ENCODE measurements at regions not wholly inside any gene's neighbourhood (a gene's known extent, or its start where the extent isn't known, plus 50 kb on each side); places are given as distances from the start of the nearest gene placed in this dataset.

DNA sequence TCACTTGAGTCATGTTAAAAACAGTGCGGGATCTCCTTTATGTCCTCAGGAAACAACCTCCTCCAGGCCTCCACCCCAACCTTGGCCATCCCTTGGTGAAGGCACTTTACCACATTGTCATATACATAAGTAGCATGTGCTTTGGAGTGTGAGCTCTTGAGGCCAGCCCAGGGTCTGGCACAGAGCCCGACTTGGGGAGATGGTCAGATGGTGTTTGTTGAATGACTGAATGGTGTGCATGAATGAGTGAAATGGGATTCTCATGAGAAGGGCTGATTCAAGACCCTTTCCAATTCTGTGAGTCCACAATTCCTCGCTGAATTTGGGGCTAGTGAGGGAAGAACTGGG is 52.9 kb upstream of the DLK1 start:
- DNase-seq (ENCODE audit: low read depth in 2 of 2): no peak

DNA sequence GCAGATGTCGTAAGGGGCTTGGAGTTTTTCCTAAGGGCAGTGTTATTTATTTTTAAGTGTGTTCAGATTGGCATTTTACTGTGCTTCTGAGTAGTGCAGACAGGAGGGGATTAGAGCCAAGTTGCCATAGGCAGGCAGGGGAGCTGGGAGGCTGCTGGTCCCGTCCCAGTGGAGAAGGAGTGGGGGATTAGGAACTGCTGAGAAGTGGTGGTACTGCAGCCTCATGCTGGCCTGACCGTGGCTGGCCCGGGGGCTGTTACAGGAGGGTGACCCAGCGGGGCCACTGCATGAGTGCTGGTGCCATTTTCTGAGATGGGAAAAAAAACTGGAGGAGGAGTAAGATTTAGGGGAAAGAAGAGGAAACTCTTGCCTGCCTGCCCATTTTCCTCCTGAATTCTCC is 52.3 kb upstream of the DLK1 start:
- DNase-seq (ENCODE audit: low read depth in 2 of 2): no peak

DNA sequence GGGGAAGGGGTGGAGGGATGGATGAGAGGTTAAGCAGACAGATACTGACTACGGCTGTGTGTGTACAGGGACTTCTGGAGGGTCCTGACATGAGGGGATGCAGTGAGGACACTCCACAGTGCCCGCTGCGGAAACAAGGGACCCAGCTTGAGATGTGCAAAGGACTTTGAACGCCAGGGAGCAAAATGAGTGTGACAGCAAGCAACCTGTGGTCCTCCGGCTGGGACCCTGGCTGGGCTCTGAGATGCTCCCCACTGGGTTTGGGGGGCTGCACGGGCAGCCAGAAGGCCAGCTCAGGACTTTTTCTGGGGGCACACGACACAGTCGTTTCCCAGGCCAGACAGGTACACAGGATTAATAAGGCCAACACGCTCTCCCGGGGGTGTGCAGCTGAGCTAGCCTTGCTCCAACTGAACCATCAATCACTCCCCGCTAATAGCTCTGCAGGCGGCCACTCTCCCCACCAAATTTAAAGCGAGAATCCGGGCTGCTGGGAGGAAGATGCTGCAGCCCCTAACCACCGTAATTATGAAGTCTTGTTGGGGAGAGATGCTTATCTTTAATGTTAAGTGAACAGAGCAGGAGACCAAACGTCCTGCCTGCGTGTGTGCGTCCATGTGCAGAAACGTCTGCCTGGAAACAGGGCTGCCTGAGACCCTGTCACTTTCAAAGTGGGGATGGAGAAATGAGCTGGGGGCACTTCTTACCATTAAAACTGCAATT is 51.6 kb upstream of the DLK1 start:
- DNase-seq (ENCODE audit: low read depth in 2 of 2): no peak

DNA sequence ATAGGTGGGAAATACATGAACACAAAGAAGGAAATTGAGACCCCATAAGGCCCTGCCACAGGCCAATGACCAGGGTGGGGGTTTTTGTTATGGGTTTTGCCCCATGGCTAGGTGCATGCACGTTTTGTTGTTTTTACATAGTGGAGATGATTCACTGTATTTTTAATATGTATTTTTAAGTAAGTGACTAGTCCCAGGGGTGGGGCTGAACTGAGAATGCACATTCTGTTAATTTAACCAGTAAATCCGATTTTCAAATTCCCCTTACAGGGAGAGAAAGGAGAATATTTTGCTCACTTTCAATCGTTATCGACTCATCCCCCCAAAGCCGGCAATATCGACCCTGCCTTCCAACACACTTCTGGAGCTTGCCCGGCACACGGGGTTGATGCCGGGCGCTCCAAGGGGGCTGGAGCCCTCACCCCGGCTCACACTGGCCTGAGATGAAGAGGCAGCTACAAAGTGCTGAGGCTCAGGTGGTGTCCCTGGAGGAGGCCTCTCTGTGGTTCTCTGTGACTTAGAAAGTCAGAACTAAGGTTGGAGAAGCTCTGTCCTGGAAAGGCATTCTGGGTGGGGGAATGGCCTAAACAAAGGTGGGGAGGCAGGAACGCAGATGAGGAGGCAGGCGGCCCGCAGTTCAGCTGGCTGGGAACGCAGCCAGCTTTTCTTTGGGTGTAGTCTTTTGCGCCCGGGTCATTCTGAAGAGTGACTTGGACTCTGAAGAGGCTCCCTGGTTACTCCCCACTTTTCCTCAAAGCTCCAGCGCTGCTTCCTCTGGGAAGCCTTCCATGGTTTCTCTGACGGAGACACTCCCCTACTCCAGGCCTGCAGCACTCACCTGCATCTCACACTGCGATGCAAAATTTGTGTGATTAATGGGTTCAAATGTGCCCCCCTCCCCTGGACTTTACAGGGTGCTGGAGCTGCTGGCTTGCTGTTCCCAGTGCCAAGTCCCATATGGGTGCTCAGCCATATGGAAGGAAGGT is 50.7 kb upstream of the DLK1 start:
- no peak for DNase-seq (ENCODE audit: low read depth in 2 of 2)

Data from stimulated activated CD4-positive, alpha-beta T cell treated with anti-CD3 and anti-CD28 coated beads, Interleukin-15, amount 100 ng/mL, for 48 hours (primary cell).